Effector memory CD8-positive, alpha-beta T cell (primary cell): ENCODE measurements at regions not wholly inside any gene's neighbourhood (a gene's known extent, or its start where the extent isn't known, plus 50 kb on each side); places are given as distances from the start of the nearest gene placed in this dataset.
"Not testable (repeated sequence)": the region's sequence is repeated elsewhere in the genome, so short reads cannot be mapped to it uniquely, and the experiment has no call there.

Source experiments
- ATAC-seq: fragments of 150-1000 bp; cut with Tn5 transposase; replicated peaks from 2 replicates; pipeline ENCODE4 v1.10.0; 2021; ENCODE audit warnings: mild to moderate bottlenecking, moderate library complexity
- DNase-seq, 3 experiments: peaks; one replicate each; pipeline ENCODE4 v3.0.0; 2021
- H3K27ac Mint-ChIP-seq, 2 donors: one replicate each; pipeline ENCODE4 v1.8.0; 2022; ENCODE audit warnings: mild to moderate bottlenecking in 2 of 2, mixed read lengths in 2 of 2, moderate library complexity in 2 of 2
- H3K27me3 Mint-ChIP-seq, 2 donors: one replicate each; pipeline ENCODE4 v1.8.0; 2022; ENCODE audit warnings: mixed read lengths in 2 of 2
- H3K36me3 Mint-ChIP-seq: one replicate; pipeline ENCODE4 v1.8.0; 2022; ENCODE audit warnings: mild to moderate bottlenecking, moderate library complexity, mixed read lengths; ENCODE audit not compliant: insufficient read depth
- H3K4me1 Mint-ChIP-seq, 2 donors: one replicate each; pipeline ENCODE4 v1.8.0; 2022; ENCODE audit warnings: low read depth in 2 of 2, mixed read lengths in 2 of 2
- H3K4me3 Mint-ChIP-seq, 2 donors: one replicate each; pipeline ENCODE4 v1.8.0; 2022; ENCODE audit warnings: mild to moderate bottlenecking in 2 of 2, mixed read lengths in 2 of 2, moderate library complexity in 2 of 2
- H3K9me3 Mint-ChIP-seq, 2 donors: one replicate each; pipeline ENCODE4 v1.8.0; 2022; ENCODE audit warnings: mixed read lengths in 2 of 2

DNA sequence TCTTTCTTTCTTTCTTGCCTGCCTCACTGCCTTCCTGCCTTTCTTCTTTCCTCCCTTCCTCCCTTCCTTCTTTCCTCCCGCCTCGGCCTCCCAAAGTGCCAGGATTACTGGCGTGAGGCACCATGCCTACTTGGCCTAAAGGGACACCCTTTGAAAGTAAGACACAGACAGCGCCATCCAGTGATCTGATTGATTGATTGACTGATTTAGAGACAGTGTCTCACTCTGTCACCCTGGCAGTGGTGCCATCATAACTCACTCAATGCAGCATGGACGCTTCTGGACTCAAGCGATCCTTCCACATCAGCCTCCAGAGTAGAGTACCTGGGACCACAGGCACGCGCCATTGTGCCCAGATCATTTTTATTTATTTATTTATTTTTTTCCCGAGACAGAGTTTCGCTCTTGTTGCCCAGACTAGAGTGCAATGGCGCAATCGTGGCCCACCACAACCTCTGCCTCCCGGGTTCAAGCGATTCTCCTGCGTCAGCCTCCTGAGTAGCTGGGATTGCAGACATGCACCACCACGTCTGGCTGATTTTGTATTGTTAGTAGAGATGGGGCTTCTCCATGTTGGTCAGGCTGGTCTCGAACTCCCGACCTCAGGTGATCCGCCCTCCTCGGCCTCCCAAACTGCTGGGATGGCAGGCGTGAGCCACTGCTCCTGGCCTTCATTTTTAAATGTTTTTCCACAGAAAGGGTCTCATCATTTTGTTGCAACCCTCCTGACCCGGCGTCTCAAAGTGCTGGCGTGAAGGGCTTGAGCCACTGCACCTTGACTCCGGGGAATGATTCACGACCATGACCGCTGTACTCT lies 3914.7 kb upstream of the OR11H1 start:
- H3K4me3 Mint-ChIP-seq, H3K36me3 Mint-ChIP-seq, ATAC-seq, H3K4me1 Mint-ChIP-seq, DNase-seq, H3K27me3 Mint-ChIP-seq, H3K27ac Mint-ChIP-seq: not testable (repeated sequence)
- peaks cover 42% of the 10 kb centered on the region in 2 donors for H3K9me3 Mint-ChIP-seq

DNA sequence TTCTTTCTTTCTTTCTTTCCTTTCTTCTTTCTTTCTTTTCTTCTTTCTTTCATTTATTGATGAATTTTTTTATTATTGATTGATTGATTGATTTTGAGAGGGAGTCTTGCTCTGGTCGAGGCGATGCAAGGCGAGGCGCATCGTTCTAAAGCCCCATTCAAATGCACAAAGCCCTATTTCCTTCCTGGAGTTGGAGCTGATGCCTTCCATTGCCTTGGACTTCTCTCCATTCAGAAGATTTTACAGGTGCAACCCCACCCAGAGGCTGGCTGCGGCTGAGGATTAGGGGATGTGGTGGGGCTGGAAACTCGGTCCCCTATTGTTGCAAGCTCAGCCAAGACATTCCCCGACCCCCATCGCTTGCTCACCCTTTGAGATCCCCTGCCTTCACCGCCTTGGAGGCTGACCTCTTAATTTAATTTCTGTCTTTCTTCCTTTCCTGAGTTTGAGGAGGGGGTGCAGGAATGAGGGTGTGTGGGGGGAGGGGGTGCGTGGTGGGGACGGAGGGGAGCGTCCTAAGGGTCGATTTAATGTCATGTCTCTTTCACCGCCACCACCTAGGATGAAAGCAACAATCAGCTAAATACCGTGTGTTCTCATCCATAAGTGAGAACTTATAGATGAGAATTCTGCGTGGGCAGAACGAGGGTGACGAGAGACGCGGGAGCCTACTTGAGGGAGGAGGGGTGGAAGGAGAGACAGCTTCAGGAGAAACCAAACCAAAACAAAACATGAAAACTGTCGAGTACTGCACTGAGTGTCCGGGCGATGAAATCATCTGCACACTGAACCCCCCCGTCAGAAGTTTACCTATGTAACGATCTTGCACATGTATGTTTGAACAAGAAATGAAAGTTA lies 3913.9 kb upstream of the OR11H1 start:
- Mint-ChIP-seq H3K27ac (no peak overlapping the region), H3K36me3 (no peaks in the 10 kb centered on the region), H3K27me3 (no peaks in the 10 kb centered on the region), H3K4me3 (no peak overlapping the region), H3K4me1 (no peaks in the 10 kb centered on the region), H3K9me3 (peaks cover 41 to 43% of the 10 kb centered on the region in 2 donors)
- no peak for DNase-seq
- no peak for ATAC-seq

DNA sequence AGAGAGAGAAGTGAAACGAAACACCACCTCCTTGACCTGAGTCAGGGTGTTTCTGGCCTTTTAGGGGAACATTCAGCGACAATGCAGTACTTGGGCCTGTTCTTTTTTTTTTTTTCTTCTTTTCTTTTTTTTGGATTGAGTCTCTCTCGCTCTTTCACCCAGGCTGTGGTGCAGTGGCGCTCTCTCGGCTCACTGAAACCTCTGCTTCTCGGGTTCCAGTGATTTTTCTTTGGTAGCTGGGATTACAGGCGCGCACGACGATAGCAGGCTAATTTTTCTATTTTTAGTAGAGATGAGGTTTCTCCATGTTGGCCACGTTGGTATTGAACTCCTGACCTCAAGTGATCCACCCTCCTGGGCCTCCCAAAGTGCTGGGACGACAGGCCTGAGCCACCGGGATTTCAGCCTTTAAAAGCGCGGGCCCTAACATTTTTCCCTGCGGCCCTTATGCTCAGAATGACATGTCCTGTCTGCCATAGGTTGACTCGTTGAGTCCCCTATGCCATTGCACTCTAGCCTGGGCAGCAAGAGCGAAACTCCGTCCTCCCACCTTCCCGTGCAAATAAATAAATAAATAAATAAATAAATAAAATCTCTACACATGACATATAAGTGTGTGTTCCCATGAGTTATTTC lies 3913.1 kb upstream of the OR11H1 start:
- not testable (repeated sequence) for H3K27me3 Mint-ChIP-seq, H3K27ac Mint-ChIP-seq, DNase-seq, H3K4me1 Mint-ChIP-seq, H3K4me3 Mint-ChIP-seq, ATAC-seq, H3K36me3 Mint-ChIP-seq
- peaks cover 48 to 51% of the 10 kb centered on the region in 2 donors for H3K9me3 Mint-ChIP-seq

DNA sequence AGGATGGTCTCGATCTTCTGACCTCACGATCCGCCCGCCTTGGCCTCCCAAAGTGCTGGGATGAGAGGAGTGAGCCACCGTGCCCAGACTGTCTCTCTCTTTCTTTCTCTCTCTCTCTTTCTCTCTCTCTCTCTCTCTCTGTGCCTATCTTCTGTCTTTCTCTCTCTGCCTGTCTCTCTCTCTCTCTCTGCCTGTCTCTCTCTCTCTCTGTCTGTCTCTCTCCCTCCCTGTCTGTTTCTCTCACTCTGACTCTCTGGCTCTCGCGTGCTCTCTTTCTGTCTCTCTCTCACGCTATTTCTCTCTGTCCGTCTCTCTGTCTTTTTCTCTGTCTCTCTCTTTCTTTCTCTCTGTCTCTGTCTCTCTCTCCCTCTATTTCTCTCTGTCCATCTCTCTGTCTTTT lies 3911.2 kb upstream of the OR11H1 start:
- Mint-ChIP-seq H3K27ac (no peak overlapping the region), H3K27me3 (no peaks in the 10 kb centered on the region), H3K36me3 (no peaks in the 10 kb centered on the region), H3K4me1 (no peaks in the 10 kb centered on the region), H3K9me3 (peaks cover 46 to 47% of the 10 kb centered on the region in 2 donors), H3K4me3 (no peak overlapping the region)
- ATAC-seq, result no peak
- no peak for DNase-seq

DNA sequence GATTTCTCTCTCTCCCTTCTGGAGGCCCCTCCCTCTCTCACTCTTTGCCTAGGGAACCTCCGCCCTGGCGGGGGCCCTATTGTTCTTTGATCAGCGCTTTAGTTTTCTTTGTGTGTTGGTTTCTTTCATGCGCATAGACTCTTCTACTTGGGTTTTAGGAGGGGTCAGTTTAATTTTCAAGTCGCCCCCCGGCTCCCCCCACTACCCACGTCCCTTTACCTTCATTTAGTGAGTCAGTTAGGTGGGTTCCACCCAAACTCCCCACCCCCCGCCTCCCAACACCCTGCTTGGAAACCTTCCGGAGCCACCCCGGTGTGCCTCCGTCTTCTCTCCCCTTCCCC lies 3909.7 kb upstream of the OR11H1 start:
- H3K27me3 Mint-ChIP-seq, H3K4me1 Mint-ChIP-seq, H3K4me3 Mint-ChIP-seq, H3K27ac Mint-ChIP-seq, DNase-seq, H3K36me3 Mint-ChIP-seq, ATAC-seq: not testable (repeated sequence)
- peaks cover 39 to 41% of the 10 kb centered on the region in 2 donors for H3K9me3 Mint-ChIP-seq

DNA sequence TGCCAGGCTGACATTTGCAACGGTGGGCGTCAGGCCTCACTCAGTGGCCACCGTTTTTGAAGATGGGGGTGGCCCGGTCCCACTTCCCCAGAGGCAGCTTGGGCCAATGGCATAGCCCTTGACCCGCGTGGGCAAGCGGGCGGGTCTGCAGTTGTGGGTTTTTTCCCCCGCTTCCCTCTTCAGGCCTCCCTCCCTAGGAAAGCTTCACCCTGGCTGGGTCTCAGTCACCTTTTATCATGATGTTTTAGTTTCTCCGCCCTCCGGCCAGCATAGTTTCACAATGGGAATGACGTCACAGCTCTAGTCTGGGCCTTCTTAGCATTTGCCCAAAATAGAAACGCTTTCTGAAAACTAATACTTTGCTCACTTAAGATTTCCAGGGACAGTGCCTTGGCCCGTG lies 3909.3 kb upstream of the OR11H1 start:
- H3K27ac Mint-ChIP-seq, H3K4me1 Mint-ChIP-seq, DNase-seq, H3K27me3 Mint-ChIP-seq, ATAC-seq, H3K4me3 Mint-ChIP-seq, H3K36me3 Mint-ChIP-seq: not testable (repeated sequence)
- H3K9me3 Mint-ChIP-seq, result peaks cover 39 to 41% of the 10 kb centered on the region in 2 donors

DNA sequence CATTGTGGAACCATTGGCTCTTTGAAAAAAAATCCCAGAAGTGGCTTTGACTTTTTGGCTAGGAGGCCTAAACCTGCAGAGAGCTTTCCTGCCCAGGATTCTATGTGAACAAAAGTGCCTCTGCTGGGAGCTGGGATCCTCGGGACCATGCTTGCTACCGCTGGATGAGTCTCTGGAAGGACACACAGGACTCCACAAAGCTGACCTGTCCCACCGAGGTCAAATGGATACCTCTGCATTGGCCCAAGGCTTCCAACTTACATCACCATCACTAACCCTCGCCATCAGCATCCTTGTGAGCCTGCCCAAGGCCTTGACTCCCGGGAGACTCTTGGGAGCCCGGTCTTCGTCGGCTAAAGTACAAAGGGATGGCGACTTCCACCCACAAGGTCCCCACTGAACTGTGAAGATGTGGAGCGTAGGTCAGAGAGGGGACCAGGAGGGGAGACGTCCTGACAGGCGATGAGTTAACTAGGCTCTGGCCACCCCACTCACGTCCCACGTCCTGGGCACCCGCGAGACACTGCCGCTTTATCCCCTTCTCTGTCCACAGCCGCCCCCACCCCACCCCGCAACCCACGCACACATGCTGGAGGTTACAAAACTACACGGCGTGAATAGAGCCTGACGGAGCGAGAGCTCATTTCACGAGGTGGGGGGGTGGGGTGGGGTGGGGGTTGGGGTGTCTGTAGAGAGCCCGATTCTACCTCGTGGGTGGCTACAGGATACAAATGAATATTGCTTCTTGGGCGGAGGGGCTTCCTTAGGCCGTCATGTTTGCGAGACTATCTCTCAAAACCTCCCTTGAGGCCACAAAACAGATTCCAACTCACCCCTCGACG lies 3906.8 kb upstream of the OR11H1 start:
- not testable (repeated sequence) for H3K27ac Mint-ChIP-seq, ATAC-seq, H3K36me3 Mint-ChIP-seq, H3K4me1 Mint-ChIP-seq, H3K27me3 Mint-ChIP-seq, H3K4me3 Mint-ChIP-seq, DNase-seq
- H3K9me3 Mint-ChIP-seq, result peaks cover 36 to 38% of the 10 kb centered on the region in 2 donors

DNA sequence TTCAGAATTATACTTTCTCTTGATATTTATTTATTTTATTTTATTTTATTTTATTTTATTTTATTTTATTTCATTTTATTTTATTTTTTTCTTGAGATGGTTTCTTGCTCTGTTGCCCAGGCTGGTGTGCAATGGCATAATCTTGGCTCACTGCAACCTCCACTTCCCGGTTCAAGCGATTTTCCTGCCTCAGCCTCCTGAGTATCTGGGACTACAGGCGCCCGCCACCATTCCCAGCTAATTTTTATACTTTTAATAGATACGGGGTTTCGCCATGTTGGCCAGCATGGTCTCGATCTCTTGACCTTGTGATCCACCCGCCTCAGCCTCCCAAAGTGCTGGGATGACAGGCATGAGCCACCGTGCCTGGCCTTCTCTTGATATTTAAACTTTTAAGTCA lies 3905.2 kb upstream of the OR11H1 start:
- DNase-seq, H3K4me3 Mint-ChIP-seq, H3K36me3 Mint-ChIP-seq, H3K27ac Mint-ChIP-seq, ATAC-seq, H3K27me3 Mint-ChIP-seq, H3K4me1 Mint-ChIP-seq: not testable (repeated sequence)
- peaks cover 27 to 28% of the 10 kb centered on the region in 2 donors for H3K9me3 Mint-ChIP-seq

DNA sequence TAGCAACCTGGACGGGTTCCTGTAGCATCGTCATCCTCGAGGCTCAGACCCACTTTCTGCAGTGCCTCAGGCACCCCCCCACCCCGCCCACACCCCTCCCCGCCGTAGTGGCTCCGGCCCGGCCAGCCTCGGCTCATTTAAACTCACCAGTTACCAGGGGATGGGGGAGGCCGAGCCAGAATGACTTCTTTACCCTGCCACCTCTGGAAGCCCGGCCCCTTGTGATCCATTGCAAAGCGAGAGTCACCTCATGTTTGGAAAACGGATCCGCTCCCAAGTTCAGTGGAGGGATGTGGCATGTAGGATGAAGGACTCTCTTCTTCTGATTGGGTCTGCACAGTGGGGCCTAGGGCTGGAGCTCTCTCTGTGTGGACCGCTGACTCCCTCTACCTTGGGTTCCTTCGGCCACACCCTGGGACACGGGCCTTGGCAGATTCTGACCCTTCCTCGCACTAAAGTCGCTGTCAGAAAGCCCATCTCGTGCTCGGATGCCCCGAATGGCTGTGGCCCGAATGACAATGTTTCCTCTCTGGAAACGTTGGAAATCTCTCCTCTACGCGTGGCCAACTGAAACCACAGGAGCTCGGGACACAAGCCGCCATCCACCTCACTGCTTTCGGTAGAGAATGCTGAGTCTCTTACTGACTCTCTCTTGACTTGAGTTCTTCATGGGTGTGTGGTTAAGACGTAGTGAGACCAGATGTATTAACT lies 3902.1 kb upstream of the OR11H1 start:
- DNase-seq, ATAC-seq, H3K27ac Mint-ChIP-seq, H3K4me1 Mint-ChIP-seq, H3K4me3 Mint-ChIP-seq, H3K27me3 Mint-ChIP-seq, H3K36me3 Mint-ChIP-seq: not testable (repeated sequence)
- peaks cover 13 to 16% of the 10 kb centered on the region in 2 donors for H3K9me3 Mint-ChIP-seq

DNA sequence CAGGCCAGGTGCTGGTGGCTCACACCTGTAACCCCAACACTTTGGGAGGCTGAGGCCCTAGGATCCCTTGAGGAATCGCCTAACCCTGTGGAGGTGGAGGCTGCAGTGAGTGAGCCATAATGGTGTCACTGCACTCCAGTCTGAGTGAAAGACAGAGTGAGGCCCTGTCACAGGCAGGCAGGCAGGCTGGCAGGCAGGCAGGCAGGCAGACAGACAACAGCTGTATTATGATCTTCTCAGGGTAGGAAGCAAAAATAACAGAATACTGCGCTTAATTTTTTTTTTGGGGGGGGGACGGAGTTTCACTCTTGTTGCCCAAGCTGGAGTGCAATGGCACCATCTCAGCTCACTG lies 3901.6 kb upstream of the OR11H1 start:
- no peaks in the 10 kb centered on the region for H3K27me3 Mint-ChIP-seq
- no peak overlapping the region for H3K4me3 Mint-ChIP-seq
- H3K4me1 Mint-ChIP-seq, result no peaks in the 10 kb centered on the region
- no peak overlapping the region for H3K27ac Mint-ChIP-seq
- ATAC-seq (no peak), DNase-seq (no peak)
- H3K9me3 Mint-ChIP-seq, result peaks cover 13 to 16% of the 10 kb centered on the region in 2 donors
- peaks cover 2% of the 10 kb centered on the region for H3K36me3 Mint-ChIP-seq

DNA sequence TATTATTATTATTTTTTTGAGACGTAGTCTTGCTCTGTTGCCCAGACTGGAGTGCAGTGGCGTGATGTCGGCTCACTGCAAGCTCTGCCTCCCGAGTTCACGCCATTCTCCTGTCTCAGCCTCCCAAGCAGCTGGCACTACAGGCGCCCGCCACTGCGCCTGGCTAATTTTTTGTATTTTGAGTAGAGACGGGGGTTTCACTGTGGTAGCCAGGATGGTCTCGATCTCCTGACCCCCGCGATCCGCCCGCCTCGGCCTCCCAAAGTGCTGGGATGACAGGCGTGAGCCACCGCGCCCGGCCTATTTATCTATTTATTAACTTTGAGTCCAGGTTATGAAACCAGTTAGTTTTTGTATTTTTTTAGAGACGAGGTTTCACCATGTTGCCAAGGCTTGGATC lies 3901.0 kb upstream of the OR11H1 start:
- peaks cover 13 to 16% of the 10 kb centered on the region in 2 donors for H3K9me3 Mint-ChIP-seq
- DNase-seq, H3K4me3 Mint-ChIP-seq, H3K4me1 Mint-ChIP-seq, ATAC-seq, H3K27ac Mint-ChIP-seq, H3K36me3 Mint-ChIP-seq, H3K27me3 Mint-ChIP-seq: not testable (repeated sequence)

DNA sequence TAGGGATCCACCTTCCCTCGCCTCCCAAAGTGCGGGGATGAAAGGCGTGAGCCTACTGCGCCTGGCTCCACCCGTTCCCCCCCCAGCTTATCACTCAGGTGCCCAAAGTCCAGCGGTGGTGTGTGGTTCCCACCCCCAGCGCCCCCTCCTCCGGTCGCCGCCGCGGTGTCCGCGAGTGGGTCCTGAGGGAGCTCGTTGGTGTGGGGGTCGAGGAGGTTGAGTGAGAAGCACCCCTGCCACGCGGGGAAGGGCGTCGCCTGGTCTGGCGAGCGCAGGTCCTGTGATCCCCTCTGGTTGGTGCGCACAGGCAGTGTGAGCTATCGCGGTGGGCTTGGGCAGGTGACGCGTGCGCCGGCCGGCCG lies 3900.6 kb upstream of the OR11H1 start:
- DNase-seq, result no peak
- no peak for ATAC-seq
- H3K4me1 Mint-ChIP-seq, result no peaks in the 10 kb centered on the region
- no peak overlapping the region for H3K27ac Mint-ChIP-seq
- H3K36me3 Mint-ChIP-seq, result peaks cover 2% of the 10 kb centered on the region
- peaks cover 13 to 16% of the 10 kb centered on the region in 2 donors for H3K9me3 Mint-ChIP-seq
- no peak overlapping the region for H3K4me3 Mint-ChIP-seq
- no peaks in the 10 kb centered on the region for H3K27me3 Mint-ChIP-seq
